ENCODE measurements at regions not wholly inside any gene's neighbourhood (a gene's known extent, or its start where the extent isn't known, plus 50 kb on each side); places are given as distances from the start of the nearest gene placed in this dataset.

DNA sequence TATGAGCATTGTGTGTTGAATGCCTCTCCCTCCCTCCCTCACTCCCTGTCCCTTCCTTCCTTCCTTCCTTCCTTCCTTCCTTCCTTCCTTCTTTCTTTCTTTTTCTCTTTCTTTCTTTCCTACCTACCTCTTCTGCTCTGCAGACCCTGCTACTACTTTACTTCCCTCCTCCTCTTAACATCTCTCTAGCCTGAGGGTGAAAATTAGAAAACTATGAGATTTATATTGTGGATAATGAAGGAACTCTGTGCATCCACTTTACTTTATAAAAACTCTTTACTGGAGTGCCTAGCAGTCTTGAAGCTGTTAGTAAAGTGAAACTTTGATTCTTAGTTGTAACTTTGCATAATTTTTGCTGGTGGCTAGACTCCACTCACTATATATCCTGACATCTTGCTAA lies 572.2 kb downstream of the RWDD3 start:
- H2AFZ ChIP-seq (ENCODE audit: low read depth): no peak overlapping the region
- no peaks in the 10 kb centered on the region for H4K20me1 ChIP-seq (ENCODE audit: insufficient read depth)
- TF ChIP-seq, protein P1, sequence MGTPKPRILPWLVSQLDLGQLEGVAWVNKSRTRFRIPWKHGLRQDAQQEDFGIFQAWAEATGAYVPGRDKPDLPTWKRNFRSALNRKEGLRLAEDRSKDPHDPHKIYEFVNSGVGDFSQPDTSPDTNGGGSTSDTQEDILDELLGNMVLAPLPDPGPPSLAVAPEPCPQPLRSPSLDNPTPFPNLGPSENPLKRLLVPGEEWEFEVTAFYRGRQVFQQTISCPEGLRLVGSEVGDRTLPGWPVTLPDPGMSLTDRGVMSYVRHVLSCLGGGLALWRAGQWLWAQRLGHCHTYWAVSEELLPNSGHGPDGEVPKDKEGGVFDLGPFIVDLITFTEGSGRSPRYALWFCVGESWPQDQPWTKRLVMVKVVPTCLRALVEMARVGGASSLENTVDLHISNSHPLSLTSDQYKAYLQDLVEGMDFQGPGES (IDR thresholded peaks at IDR 0.05; ENCODE audit: low read depth, low read length): no peak
- TF ChIP-seq GATA2 (CRISPR knock-in tag; IDR thresholded peaks at IDR 0.05): no peak
- TF ChIP-seq EP300 (IDR thresholded peaks at IDR 0.05; ENCODE audit: borderline replicate concordance in 1 of 2, low read depth in 1 of 2, low read length in 1 of 2): no peak
- TF ChIP-seq MAX (IDR thresholded peaks at IDR 0.05; ENCODE audit: low read depth): no peak
- no peak for TF ChIP-seq MEF2A (IDR thresholded peaks at IDR 0.05; ENCODE audit: borderline replicate concordance, low read depth)
- no peak for TF ChIP-seq REST (IDR thresholded peaks at IDR 0.05; ENCODE audit: low read depth, low read length)
- TF ChIP-seq FOXJ3 (CRISPR knock-in tag; IDR thresholded peaks at IDR 0.05): no peak
- POLR2A ChIA-PET: no interaction called here
- H3K27me3 ChIP-seq (ENCODE audit: insufficient read depth): no peaks in the 10 kb centered on the region
- no peaks in the 10 kb centered on the region for H3K36me3 ChIP-seq (replicated peaks in 1 of 2; ENCODE audit: control insufficient read depth in 1 of 2, insufficient read depth in 2 of 2, low read length in 1 of 2)
- H3F3A ChIP-seq (replicated peaks; ENCODE audit: insufficient read depth): no peaks in the 10 kb centered on the region
- no peak for DNase-seq
- H3K9ac ChIP-seq: no peak overlapping the region
- no peaks in the 10 kb centered on the region for H3K9me3 ChIP-seq
- H3K4me1 ChIP-seq (ENCODE audit: control insufficient read depth in 1 of 2, insufficient read depth in 2 of 2, low read depth in 1 of 2, low read length in 1 of 2): no peaks in the 10 kb centered on the region
- no peaks in the 10 kb centered on the region for H3K9me2 ChIP-seq
- H3K4me2 ChIP-seq: no peak overlapping the region
- H3K27ac ChIP-seq (ENCODE audit: low read depth in 2 of 2, low read length in 1 of 2): no peak overlapping the region
- H3K79me2 ChIP-seq (ENCODE audit: insufficient read depth): no peaks in the 10 kb centered on the region
- H3K4me3 ChIP-seq (ENCODE audit: low read depth in 2 of 2, low read length in 1 of 2): no peak overlapping the region
- CTCF ChIA-PET: no interaction called here

DNA sequence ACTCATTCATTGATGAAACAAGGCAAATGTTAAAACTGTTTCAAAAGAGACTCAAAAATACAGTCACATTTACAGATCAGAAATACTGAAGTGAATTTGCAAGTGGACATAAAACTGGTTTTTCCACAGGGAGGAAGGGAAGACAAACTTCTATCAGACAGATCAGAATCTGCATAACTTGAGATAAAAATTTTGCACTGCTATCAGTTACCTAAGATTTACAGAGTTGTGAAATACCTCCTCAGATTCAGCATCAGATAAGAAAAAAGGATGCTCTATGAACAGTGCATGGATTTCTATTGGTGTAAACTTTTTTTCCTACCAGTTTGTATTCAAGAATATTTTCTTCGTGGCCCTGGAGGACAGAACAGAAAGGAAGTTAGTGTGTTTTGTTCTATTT lies 575.4 kb downstream of the RWDD3 start:
- no peak overlapping the region for H2AFZ ChIP-seq (ENCODE audit: low read depth)
- CTCF ChIA-PET: no interaction called here
- no peak for DNase-seq
- TF ChIP-seq YY1 (IDR thresholded peaks at IDR 0.05; ENCODE audit: low read depth) (no peak), JUND (IDR thresholded peaks at IDR 0.05) (no peak), FOSL2 (IDR thresholded peaks at IDR 0.05; ENCODE audit: borderline replicate concordance, low read depth) (no peak), MEF2A (IDR thresholded peaks at IDR 0.05; ENCODE audit: borderline replicate concordance, low read depth) (no peak), SIN3A (IDR thresholded peaks at IDR 0.05; ENCODE audit: borderline replicate concordance, low read depth, low read length) (no peak), CHD2 (IDR thresholded peaks at IDR 0.05; ENCODE audit: low read length, partially characterized antibody) (no peak), USF2 (IDR thresholded peaks at IDR 0.05; ENCODE audit: borderline replicate concordance, low read depth, low read length) (no peak), RCOR1 (IDR thresholded peaks at IDR 0.05; ENCODE audit: low read length) (no peak), RFX5 (IDR thresholded peaks at IDR 0.05; ENCODE audit: low read length) (no peak), ZBTB33 (IDR thresholded peaks at IDR 0.05; ENCODE audit: borderline replicate concordance, low read depth) (no peak), RXRA (IDR thresholded peaks at IDR 0.05; ENCODE audit: borderline replicate concordance, low read depth) (no peak), POLR2AphosphoS5 (IDR thresholded peaks at IDR 0.05; ENCODE audit: low read depth, low read length) (no peak), ELF1 (IDR thresholded peaks at IDR 0.05) (no peak), RAD21 (IDR thresholded peaks at IDR 0.05; ENCODE audit: low read length) (no peak)
- TF ChIP-seq, protein P2, sequence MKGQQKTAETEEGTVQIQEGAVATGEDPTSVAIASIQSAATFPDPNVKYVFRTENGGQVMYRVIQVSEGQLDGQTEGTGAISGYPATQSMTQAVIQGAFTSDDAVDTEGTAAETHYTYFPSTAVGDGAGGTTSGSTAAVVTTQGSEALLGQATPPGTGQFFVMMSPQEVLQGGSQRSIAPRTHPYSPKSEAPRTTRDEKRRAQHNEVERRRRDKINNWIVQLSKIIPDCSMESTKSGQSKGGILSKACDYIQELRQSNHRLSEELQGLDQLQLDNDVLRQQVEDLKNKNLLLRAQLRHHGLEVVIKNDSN (IDR thresholded peaks at IDR 0.05; ENCODE audit: borderline replicate concordance, low read depth): no peak

More for the DNA sequence above, 575.4 kb downstream of the RWDD3 start:
- Histone ChIP-seq H3K4me3 (ENCODE audit: low read depth in 2 of 2, low read length in 1 of 2) (no peak overlapping the region), H3K4me1 (ENCODE audit: control insufficient read depth in 1 of 2, insufficient read depth in 2 of 2, low read depth in 1 of 2, low read length in 1 of 2) (no peaks in the 10 kb centered on the region), H4K20me1 (ENCODE audit: insufficient read depth) (no peaks in the 10 kb centered on the region), H3K79me2 (ENCODE audit: insufficient read depth) (no peaks in the 10 kb centered on the region), H3K4me2 (no peak overlapping the region), H3K9ac (no peak overlapping the region), H3K27ac (ENCODE audit: low read depth in 2 of 2, low read length in 1 of 2) (no peak overlapping the region), H3K27me3 (ENCODE audit: insufficient read depth) (no peaks in the 10 kb centered on the region), H3K9me3 (no peaks in the 10 kb centered on the region), H3K36me3 (replicated peaks in 1 of 2; ENCODE audit: control insufficient read depth in 1 of 2, insufficient read depth in 2 of 2, low read length in 1 of 2) (no peaks in the 10 kb centered on the region), H3K9me2 (no peaks in the 10 kb centered on the region), H3F3A (replicated peaks; ENCODE audit: insufficient read depth) (no peaks in the 10 kb centered on the region)
- POLR2A ChIA-PET: no interaction called here
- 8% methylated on average over 1 of the region's 1 CpG for WGBS (ENCODE audit: low lambda C conversion rate)

All from SK-N-SH (cell line).